DOHH2 (cell line): ENCODE measurements at regions not wholly inside any gene's neighbourhood (a gene's known extent, or its start where the extent isn't known, plus 50 kb on each side); places are given as distances from the start of the nearest gene placed in this dataset.

Experiments
- EZH2phosphoT487 ChIP-seq: fragments of 200-600 bp; sonication (generic); IDR thresholded peaks from 2 replicates; pipeline ENCODE4 v1.6.1; 2017; ENCODE audit warnings: borderline replicate concordance, mild to moderate bottlenecking, antibody characterized with exemption, low read length, moderate library complexity, mixed read lengths
- TF ChIP-seq, protein P1 (sequence below): fragments of 200-600 bp; sonication (generic); IDR thresholded peaks from one replicate; pipeline ENCODE4 v1.5.1; 2014; ENCODE audit warnings: antibody characterized with exemption, mild to moderate bottlenecking, low read depth, low read length; ENCODE audit not compliant: poor library complexity, severe bottlenecking

GRCh38 chr18:60671021-60671420 lies 298.4 kb upstream of the MC4R start:
- TF ChIP-seq, protein P1, sequence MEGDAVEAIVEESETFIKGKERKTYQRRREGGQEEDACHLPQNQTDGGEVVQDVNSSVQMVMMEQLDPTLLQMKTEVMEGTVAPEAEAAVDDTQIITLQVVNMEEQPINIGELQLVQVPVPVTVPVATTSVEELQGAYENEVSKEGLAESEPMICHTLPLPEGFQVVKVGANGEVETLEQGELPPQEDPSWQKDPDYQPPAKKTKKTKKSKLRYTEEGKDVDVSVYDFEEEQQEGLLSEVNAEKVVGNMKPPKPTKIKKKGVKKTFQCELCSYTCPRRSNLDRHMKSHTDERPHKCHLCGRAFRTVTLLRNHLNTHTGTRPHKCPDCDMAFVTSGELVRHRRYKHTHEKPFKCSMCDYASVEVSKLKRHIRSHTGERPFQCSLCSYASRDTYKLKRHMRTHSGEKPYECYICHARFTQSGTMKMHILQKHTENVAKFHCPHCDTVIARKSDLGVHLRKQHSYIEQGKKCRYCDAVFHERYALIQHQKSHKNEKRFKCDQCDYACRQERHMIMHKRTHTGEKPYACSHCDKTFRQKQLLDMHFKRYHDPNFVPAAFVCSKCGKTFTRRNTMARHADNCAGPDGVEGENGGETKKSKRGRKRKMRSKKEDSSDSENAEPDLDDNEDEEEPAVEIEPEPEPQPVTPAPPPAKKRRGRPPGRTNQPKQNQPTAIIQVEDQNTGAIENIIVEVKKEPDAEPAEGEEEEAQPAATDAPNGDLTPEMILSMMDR: no peak
- no peak for TF ChIP-seq EZH2phosphoT487
